ENCODE measurements at regions not wholly inside any gene's neighbourhood (a gene's known extent, or its start where the extent isn't known, plus 50 kb on each side); places are given as distances from the start of the nearest gene placed in this dataset.

DNA sequence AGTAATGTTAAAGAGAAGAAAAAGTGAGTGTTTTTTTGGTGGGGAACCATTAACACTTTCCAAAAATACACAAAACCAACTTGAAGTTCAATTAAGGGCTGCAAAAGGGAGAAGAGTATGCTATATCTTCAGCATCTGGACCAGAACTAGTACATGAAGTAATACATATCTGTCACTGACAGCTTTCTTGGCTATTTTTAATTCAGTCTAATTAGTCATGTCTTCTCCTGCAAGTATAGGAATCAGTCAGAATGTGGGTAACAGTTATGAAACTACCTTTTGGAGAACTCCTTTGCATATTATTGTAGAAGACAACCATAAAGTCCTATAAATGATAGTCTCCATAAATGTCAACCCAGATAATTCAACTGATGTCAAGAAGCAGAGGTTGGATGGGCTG is 901.2 kb downstream of the TTLL7 start:
- Histone ChIP-seq H3K4me3 (no peak overlapping the region), H3K27me3 (no peaks in the 10 kb centered on the region), H3K9me3 (peaks cover 0 to 4% (median 0%) of the 10 kb centered on the region in 12 donors), H3K27ac (no peak overlapping the region), H3K36me3 (no peaks in the 10 kb centered on the region), H3K4me1 (no peaks in the 10 kb centered on the region)
- intact Hi-C loops (cut with DNase I) = no loop called here
- DNase-seq (no peak), ATAC-seq (no peak)
- TF ChIP-seq POLR2A (IDR thresholded peaks at IDR 0.05) = no peak
- TF ChIP-seq, protein P1, sequence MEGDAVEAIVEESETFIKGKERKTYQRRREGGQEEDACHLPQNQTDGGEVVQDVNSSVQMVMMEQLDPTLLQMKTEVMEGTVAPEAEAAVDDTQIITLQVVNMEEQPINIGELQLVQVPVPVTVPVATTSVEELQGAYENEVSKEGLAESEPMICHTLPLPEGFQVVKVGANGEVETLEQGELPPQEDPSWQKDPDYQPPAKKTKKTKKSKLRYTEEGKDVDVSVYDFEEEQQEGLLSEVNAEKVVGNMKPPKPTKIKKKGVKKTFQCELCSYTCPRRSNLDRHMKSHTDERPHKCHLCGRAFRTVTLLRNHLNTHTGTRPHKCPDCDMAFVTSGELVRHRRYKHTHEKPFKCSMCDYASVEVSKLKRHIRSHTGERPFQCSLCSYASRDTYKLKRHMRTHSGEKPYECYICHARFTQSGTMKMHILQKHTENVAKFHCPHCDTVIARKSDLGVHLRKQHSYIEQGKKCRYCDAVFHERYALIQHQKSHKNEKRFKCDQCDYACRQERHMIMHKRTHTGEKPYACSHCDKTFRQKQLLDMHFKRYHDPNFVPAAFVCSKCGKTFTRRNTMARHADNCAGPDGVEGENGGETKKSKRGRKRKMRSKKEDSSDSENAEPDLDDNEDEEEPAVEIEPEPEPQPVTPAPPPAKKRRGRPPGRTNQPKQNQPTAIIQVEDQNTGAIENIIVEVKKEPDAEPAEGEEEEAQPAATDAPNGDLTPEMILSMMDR (IDR thresholded peaks at IDR 0.05) = no peak

DNA sequence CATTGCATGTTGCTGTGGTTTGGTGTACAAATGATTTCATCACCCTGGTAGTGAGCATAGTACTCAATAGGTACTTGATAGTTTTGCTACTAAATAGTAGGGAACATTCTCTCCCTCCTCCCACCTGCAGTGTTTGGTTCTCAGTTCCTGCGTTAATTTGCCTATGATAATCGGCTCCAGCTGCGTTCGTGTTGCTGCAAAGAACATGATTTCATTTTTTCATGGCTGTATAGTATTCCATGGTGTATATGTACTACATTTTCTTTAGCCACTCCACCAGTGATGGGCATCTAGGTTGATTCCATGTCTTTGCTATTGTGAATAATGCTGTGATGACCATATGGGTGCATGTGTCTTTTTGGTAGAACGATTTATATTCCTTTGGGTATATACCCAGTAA is 903.4 kb downstream of the TTLL7 start:
- ATAC-seq (no peak), DNase-seq (no peak)
- intact Hi-C loops (cut with DNase I) = no loop called here
- TF ChIP-seq POLR2A (IDR thresholded peaks at IDR 0.05) = no peak
- TF ChIP-seq, protein P1 (IDR thresholded peaks at IDR 0.05) = no peak
- no peak overlapping the region for H3K27ac ChIP-seq
- no peaks in the 10 kb centered on the region for H3K27me3 ChIP-seq
- no peaks in the 10 kb centered on the region for H3K36me3 ChIP-seq
- no peak overlapping the region for H3K4me3 ChIP-seq
- WGBS, 4 donors = 96 to 99% (median 99%) methylated on average over 5 of the region's 5 CpGs
- no peaks in the 10 kb centered on the region for H3K4me1 ChIP-seq
- H3K9me3 ChIP-seq = peaks cover 0 to 4% (median 0%) of the 10 kb centered on the region in 12 donors

DNA sequence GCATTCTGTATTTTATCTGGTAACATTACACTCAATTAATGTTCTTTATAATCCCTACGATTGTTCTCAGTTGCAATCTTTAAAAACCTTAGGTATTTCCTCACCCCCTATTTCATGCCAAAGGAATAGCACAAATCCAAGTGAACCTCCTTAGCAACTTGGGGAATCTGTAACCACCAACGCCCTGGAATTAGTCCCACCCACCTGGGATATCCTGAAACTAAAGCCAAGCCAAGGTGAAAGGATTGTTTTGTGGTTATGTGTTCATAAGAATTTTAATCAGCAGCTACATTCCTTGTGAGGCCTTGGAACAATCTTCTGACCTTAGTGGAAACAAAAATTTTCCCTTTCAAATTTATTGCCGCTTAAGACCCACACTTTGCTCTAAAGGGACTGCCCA is 908.7 kb downstream of the TTLL7 start:
- Histone ChIP-seq H3K4me3 (no peak overlapping the region), H3K4me1 (no peaks in the 10 kb centered on the region), H3K27me3 (no peaks in the 10 kb centered on the region), H3K9me3 (no peaks in the 10 kb centered on the region), H3K36me3 (no peaks in the 10 kb centered on the region), H3K27ac (no peak overlapping the region)
- WGBS, 4 donors = 68 to 77% (median 72%) methylated on average over 3 of the region's 3 CpGs
- DNase-seq (no peak), ATAC-seq (no peak)
- TF ChIP-seq POLR2A (IDR thresholded peaks at IDR 0.05) = no peak
- TF ChIP-seq, protein P1 (IDR thresholded peaks at IDR 0.05) = no peak
- intact Hi-C loops (cut with DNase I) = no loop called here

DNA sequence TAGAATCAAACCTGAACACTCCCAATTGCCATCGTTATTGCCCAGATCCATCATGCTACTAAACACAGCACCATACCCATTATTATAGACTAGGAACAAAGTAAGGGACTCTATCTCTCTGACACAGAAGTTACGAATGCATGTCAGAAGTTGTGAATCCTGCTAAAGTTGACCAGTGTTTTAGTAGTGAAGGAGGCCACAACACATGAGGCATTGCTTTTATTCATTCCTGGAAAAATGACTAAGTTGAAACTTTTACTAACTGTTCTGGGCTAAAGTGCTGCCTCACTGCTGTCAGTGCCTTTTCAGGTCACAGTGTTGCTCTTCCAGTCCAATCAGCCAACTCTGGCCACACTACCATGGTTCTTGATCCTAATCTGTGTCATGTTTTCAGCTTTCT is 911.1 kb downstream of the TTLL7 start:
- TF ChIP-seq, protein P1 (IDR thresholded peaks at IDR 0.05) = no peak
- TF ChIP-seq POLR2A (IDR thresholded peaks at IDR 0.05) = no peak
- Histone ChIP-seq H3K36me3 (no peaks in the 10 kb centered on the region), H3K4me3 (no peak overlapping the region), H3K4me1 (no peaks in the 10 kb centered on the region), H3K27me3 (no peaks in the 10 kb centered on the region), H3K9me3 (no peaks in the 10 kb centered on the region), H3K27ac (no peak overlapping the region)
- no peak for DNase-seq
- ATAC-seq = no peak
- intact Hi-C loops (cut with DNase I) = no loop called here
- WGBS, 4 donors = 89 to 100% (median 98%) methylated on average over 2 of the region's 2 CpGs
